HG03469 (cell line): ENCODE measurements at regions not wholly inside any gene's neighbourhood (a gene's known extent, or its start where the extent isn't known, plus 50 kb on each side); places are given as distances from the start of the nearest gene placed in this dataset.

Source experiments
- ATAC-seq: cut with Tn5 transposase; IDR thresholded peaks from one replicate; pipeline ENCODE4 v1.9.1; 2021; ENCODE audit warnings: mild to moderate bottlenecking, moderate library complexity, moderate number of reproducible peaks; ENCODE audit not compliant: unreplicated experiment

GRCh38 chr2:126792186-126792585, 106.5 kb upstream of the TEX51 start:
- ATAC-seq = no peak

DNA sequence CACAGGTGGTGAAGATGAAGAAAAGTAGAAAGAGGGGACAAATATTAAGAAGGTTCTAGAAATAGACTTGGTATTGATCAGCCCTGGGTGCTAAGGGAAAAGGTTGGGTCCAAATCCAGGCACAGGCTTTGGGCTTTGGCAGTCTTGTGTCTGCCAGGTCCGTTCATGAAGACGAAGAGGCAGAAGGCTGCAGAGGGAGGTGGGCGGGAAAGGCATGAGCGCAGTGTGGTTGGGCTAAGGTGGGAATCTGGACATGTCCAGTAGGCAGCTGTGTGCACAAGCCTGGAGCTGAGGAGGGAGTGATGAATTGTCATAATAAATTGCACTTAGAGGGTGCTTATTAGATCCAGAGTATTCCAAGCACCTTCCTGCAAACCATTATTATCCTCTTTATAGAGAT, 105.7 kb upstream of the TEX51 start:
- ATAC-seq = no peak

DNA sequence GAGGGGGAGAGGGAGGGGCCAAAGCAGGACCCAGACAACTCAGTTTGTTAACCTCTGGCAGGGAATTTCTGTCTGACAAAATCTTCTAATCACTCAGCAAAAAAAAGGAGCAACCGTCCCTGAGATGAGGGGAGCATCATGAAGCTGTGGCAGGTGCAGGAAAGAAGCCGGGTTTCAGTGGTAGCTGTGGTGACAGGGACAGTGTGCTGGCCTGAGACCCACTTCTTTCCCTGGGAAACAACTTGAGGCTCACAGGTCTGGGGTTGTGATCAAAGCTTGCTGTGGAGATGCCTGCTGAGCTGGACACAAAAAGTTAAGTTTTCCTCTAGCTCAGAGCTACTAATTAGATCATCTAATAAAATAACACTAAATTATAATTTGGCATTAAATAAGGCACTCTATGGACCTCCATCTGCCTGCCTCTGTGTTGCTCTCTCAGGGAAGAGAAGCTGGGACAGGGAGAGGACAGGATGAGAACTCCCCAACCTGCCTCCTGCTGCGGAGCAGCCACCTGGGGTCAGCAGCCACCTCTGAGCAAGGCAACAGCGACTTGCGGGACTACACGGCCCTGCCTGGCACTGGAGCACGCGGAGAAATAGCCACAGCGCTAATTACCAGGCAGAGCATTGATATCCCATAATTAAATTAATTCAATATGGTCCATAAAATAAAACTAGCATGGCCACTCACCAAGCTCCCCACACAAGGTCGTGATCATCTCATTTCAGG, 104.6 kb upstream of the TEX51 start:
- ATAC-seq = no peak

- no peak for ATAC-seq
Observed at GRCh38 chr2:126795656-126796055, 103.0 kb upstream of the TEX51 start.

GRCh38 chr2:126796931-126797621, 101.6 kb upstream of the TEX51 start:
- ATAC-seq = no peak

DNA sequence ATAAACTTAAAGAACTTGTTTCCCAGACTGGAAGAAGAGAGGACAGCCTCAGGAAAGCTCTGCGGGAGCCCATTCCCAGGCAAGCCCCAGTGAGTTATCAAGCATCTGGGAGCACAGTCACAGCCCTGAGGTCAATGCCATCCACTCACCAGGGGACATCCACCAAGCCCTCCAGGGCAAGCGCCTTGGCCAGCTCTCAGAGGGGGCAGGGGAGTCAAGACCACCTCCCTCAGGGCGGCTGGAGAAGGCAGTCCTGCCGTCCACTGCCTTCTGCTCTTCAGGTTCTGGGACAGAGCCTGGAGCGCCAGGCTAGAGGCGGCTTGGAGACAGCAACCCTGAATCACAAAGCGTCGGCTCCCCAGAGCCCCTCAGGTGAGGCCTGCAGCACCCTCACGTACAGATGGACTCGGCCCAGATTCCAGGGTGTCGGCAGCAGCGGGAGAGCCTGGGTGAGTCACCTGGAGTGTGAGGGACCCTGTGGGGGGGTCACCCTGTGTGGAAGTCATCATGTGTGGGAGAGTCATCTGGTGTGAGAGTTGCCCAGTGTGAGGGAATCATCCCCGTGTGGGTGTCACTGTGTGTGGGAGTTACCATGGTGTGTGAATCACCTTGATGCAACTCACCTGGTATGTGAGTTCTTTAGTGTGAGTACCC, 100.9 kb upstream of the TEX51 start:
- ATAC-seq = no peak

DNA sequence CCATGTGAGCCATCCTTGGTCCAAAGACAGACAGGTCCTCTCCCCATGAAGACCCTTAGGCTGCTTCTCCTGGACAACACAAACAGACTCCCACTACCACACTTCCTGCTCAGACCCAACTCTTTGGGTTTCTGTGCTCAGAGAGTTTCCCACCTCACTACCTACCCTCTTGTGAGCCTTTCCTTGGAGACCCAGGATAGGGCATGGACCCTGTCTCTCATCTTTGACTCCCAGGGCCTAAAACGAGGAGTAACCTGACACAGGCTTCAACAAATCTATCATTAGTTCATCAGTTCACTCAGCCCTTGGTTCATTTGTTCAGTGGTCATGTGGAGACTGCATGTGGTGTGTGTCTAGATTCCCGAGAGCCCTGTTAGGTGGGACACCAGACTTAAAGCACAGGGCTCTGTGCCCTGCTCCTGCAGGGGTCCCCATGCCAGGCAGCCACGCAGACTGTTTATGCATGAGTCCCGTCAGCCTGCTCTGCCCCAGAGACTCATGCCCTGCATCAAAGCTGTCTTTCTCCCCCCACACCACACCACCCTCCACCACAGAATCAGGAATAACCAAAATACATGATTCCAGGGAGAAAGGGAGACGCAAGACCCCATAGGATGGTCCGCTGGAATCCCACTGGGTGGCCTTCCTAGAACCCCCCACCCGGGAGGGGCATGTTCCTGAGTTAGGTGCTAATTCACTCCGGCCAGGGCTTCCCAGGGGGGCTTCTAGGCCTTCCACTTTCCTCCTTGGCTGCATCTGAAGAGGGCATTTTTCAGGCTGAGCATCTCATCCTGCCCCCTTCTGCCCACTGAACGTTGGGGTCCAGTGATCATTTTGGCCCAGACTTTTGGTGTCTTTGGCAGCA, 100.2 kb upstream of the TEX51 start:
- no peak for ATAC-seq

DNA sequence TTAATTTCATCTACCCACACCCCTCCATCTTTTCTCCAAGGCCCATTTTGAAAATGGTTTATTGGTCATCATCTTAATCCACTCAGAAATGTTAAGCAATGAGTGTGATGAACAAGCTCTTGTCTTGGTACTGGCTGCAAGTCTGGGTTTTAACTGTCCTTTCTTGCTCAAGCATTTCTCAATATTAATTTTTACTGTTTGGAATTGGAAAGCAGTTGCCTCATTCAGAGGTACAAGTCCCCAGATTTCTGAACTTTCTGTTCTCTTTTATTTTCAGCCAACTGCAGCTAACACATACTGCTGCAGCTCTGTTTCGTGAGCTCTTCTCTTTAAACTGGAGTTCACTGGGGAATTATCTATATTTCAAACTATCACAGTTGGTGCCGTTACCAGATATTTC, 99.4 kb upstream of the TEX51 start:
- no peak for ATAC-seq

GRCh38 chr2:126801473-126801872, 97.2 kb upstream of the TEX51 start:
- no peak for ATAC-seq

DNA sequence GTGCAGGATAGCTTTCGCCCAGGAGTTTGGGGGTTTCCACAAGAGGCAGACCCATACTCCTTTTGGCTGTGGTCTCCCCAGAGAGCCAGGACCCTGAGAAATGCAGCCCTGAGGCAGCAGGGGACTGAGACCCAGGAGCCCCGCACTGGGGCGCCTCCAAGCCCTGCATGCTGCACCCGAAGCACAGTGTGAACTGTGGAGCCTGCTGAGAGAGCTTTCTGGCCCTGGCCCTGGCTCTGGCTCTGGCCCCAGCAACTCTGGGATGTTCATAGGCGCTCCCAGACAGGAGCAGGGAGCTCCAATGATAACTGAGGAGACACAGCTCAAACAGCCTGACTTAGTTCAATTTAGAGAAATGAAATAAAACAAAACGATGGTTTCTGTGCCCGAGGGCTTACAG, 96.4 kb upstream of the TEX51 start:
- ATAC-seq = no peak

- no peak for ATAC-seq
Observed at GRCh38 chr2:126802774-126803433, 95.8 kb upstream of the TEX51 start.

GRCh38 chr2:126803434-126803775, 95.3 kb upstream of the TEX51 start:
- ATAC-seq = no peak

DNA sequence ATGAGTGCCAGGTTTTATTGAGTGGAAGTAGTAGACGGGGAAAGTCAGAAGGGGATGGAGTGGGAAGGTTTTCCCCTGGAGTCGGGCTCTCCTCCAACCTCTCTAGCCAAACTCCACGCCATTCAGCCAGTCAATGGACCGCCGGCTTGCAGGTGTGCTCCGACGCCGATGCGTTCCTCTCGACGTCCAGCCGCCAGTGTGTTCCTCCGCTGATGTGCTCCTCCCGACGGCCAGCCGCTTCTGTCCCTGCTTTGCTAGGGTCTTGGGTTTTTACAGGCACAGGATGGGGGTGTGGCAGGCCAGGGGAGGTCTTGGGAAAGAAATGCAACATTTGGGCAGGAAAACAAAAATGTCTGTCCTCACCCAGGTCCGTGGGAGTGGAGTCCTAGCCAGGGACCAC, 94.3 kb upstream of the TEX51 start:
- ATAC-seq = no peak

DNA sequence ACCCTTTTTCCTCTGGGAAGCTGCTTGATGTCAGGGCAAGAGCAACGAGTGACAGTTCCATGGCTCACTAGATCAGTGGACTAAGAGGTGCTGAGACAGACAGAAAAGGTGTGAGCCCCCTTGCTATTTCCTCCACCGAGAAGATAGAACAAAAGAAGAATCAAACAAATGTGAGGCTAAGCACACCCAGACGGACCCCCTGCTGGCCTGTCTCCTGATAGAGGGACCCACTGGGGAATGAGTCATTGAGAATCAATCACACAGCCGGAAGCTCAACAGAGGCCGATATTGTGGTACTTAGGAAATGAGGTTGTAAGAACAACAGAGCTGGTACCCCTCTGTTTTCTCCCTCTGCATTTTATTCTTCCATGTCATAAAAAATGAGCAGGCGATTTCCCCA, 89.8 kb upstream of the TEX51 start:
- ATAC-seq = no peak

DNA sequence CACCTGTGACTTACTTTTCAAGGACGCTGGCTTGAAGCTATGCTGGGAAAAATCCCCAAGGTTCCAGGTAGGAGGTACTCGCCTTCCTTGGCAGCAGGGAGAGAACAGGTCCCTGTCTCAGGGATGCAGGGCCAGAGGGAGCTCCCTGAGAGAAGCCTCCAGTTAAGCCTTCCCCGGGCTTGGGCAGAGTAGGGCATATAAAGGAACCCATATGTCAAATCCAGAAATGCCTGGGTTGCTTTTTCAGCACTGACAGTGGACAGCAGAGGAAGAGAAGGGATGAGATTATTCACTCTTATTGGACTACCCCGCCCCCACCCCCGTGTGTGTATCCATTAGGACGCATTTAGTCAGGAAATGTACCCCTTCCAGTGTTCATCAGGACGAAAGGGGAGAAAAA, 89.3 kb upstream of the TEX51 start:
- no peak for ATAC-seq

DNA sequence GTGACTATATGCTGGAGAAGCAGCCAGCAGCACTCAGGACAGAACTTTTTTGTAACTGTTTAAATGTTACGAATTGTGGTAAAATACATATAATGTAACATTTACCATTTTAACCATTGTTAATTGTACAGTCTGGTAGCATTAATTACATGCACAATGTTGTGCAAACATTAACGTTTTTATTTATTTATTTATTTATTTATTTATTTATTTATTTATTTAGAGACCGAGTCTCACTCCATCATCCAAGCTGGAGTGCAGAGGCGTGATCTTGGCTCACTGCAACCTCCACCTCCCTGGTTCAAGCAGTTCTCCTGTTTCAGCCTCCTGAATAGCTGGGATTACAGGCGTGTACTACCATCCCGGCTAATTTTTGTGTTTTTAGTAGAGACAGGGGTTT, 88.7 kb upstream of the TEX51 start:
- ATAC-seq = no peak

DNA sequence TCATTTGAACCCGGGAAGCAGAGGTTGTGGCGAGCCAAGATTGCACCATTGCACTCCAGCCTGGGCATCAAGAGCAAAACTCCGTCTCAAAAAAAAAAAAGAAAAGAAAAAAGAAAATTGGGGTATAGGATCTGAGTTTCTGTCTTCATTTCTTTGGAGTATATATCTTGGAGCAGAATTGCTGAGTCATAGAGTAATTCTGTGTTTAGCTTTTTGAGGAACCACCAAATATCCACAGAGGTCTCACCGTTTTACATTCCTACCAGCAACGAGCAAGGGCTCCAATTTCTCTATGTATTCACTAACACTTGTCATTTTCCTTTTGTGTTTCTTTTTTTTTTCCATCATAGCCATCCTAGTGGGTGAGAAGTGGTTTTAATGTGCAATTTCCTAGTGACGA, 87.6 kb upstream of the TEX51 start:
- ATAC-seq = no peak

DNA sequence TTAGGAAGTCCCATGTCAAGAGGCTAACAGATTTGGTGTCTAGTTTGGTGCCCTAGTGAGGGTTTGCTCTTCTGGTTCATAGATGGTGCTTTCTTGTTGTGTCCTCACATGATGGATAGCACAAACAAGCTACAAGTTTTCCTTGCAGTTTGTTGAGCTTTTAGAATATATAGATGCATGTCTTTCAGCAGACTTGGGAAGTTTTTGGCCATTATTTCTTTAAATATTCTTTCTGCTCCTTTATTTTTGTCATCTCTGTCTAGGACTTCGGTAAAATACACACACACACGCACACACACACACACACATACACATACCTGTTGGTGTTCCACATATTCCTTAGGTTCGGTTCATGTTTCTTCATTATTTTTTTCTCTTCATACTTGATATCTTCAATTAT, 81.5 kb upstream of the TEX51 start:
- no peak for ATAC-seq

DNA sequence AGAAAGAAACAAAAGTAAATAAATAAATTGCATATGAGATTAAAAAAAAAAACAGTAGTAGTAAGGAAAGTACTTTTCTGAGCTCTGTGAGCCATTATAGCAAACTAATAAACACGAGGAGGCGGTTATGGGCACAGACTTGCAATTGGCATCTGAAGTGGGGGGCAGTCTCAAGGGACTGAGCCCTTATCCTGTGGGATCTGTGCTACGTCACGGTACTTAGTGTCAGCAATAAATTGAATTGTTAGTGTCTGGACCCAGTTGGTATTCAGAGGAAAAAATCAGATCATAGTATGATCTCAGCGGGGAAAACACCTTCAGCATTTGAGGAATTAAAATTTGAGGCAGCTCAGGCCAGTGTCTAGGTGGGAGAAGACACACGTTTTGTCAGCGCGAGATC, 76.6 kb upstream of the TEX51 start:
- ATAC-seq = no peak

GRCh38 chr2:126822921-126823320, 75.8 kb upstream of the TEX51 start:
- ATAC-seq = no peak

DNA sequence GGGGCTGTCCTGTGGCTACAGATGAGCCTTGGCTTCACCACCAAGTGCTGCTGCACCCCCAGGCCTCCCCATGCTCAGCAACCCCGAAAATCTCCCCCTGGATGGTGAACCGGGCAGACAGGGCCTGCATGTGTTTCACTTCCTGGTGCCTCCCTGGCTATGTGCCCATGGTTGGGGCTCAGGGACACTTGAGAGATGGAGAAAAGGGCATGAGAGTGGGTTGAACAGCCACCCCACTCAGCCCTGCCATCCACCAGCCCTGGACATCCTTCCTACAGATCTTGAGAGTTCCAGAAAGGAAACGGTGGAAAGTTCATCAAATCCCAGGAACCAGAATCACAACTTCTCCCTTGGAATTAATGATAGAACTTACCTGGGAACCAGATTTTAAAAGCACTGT, 74.7 kb upstream of the TEX51 start:
- no peak for ATAC-seq
